ENCODE measurements at regions not wholly inside any gene's neighbourhood (a gene's known extent, or its start where the extent isn't known, plus 50 kb on each side); places are given as distances from the start of the nearest gene placed in this dataset.

DNA sequence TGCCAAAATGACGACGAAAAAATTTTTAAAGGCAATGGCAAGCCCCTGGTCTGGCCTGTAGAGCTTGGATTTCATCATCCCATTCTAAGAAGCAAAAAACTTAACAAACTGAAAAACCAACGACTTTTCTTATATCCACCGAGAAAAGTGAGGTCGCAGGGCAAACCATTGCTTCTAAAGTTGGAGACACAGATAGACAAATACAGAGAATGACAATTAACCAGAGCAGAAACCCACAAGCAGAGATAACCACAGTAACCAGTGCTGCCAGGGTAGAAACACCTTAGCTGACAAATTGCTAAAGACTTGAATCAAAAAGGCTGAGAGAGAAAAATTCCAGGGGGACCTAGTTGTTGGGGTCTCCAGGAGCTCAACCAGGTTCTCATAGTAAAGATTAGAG is 386.5 kb upstream of the SGO1 start:
- TF ChIP-seq POLR2A (IDR thresholded peaks at IDR 0.05) = no peak
- TF ChIP-seq POLR2AphosphoS5 (IDR thresholded peaks at IDR 0.05) = no peak
